Activated naive CD8-positive, alpha-beta T cell (primary cell): ENCODE measurements at regions not wholly inside any gene's neighbourhood (a gene's known extent, or its start where the extent isn't known, plus 50 kb on each side); places are given as distances from the start of the nearest gene placed in this dataset.

Experiments
- H3K27ac Mint-ChIP-seq: one replicate; pipeline ENCODE4 v1.8.0; 2021; ENCODE audit warnings: mixed read lengths
- H3K27me3 Mint-ChIP-seq: one replicate; pipeline ENCODE4 v1.8.0; 2021; ENCODE audit warnings: mixed read lengths
- H3K36me3 Mint-ChIP-seq: one replicate; pipeline ENCODE4 v1.8.0; 2021; ENCODE audit warnings: mixed read lengths
- H3K4me1 Mint-ChIP-seq: one replicate; pipeline ENCODE4 v1.8.0; 2021; ENCODE audit warnings: low read depth, mixed read lengths
- H3K4me3 Mint-ChIP-seq: one replicate; pipeline ENCODE4 v1.8.0; 2021; ENCODE audit warnings: mild to moderate bottlenecking, mixed read lengths
- H3K9me3 Mint-ChIP-seq: one replicate; pipeline ENCODE4 v1.8.0; 2021; ENCODE audit warnings: low read depth, mixed read lengths

DNA sequence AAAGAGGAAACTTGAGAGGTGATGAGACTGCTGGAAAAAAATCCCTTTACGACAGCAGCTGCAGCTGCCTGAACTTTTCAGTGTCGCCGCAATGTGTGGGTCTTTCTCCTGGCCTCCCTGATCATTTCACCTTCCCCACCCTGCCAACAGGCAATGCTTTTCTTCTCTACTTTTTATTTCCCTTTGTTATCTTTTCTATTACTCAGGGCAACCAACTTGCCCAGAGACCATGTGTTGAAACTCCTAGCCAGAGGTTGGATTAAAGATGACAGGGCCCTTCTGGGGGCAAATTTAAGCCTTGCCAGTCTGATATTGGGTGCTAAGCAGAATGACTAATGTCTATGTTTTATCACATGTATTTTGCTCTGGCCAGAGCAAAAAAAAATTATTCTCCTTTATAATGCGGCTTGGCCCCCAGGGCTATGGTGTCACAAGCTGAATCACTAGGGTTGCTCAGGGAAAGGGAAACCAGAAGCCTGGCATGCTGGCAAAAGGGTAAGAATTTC is 51.5 kb upstream of the CFAP20DC start:
- Mint-ChIP-seq H3K27me3 (peaks cover 4% of the 10 kb centered on the region), H3K4me3 (no peak overlapping the region)

More for the DNA sequence above, 51.5 kb upstream of the CFAP20DC start:
- Mint-ChIP-seq H3K27ac (no peak overlapping the region), H3K4me1 (no peaks in the 10 kb centered on the region), H3K36me3 (no peaks in the 10 kb centered on the region), H3K9me3 (peaks cover 5% of the 10 kb centered on the region)
